ENCODE measurements at regions not wholly inside any gene's neighbourhood (a gene's known extent, or its start where the extent isn't known, plus 50 kb on each side); places are given as distances from the start of the nearest gene placed in this dataset.

- Histone ChIP-seq H3K27ac (ENCODE audit: low read depth) (no peak overlapping the region), H3K36me3 (ENCODE audit: insufficient read depth) (no peaks in the 10 kb centered on the region), H3K79me2 (replicated peaks; ENCODE audit: insufficient read depth) (no peaks in the 10 kb centered on the region), H3K4me2 (no peak overlapping the region), H2AFZ (no peak overlapping the region), H4K20me1 (replicated peaks; ENCODE audit: insufficient read depth) (no peaks in the 10 kb centered on the region), H3F3A (replicated peaks; ENCODE audit: low read depth) (peaks cover 14% of the 10 kb centered on the region), H3K4me1 (ENCODE audit: insufficient read depth) (peaks cover 28% of the 10 kb centered on the region), H3K9me2 (ENCODE audit: insufficient read depth) (no peaks in the 10 kb centered on the region), H3K4me3 (no peak overlapping the region), H3K27me3 (ENCODE audit: insufficient read depth) (peaks cover 1% of the 10 kb centered on the region; the same call in 1 of the 2 replicates)
- Mint-ChIP-seq H3K4me3 (no peak overlapping the region), H3K4me1 (peaks cover 17% of the 10 kb centered on the region), H3K36me3 (ENCODE audit: low read depth) (no peaks in the 10 kb centered on the region), H3K9me3 (peaks cover 7% of the 10 kb centered on the region; the same call in 2 of the 3 replicates), H3K27ac (no peak overlapping the region), H3K27me3 (ENCODE audit: insufficient read depth, low read depth, poor library complexity) (peaks cover 19% of the 10 kb centered on the region)
- DNase-seq (ENCODE audit: low spot score) (no peak), ATAC-seq (no peak)
- TF ChIP-seq ZNF114 (CRISPR knock-in tag; IDR thresholded peaks at IDR 0.05) (no peak), EZH2 (IDR thresholded peaks at IDR 0.05; ENCODE audit: low read depth, unreplicated experiment) (no peak), EZH2phosphoT487 (IDR thresholded peaks at IDR 0.05; ENCODE audit: unreplicated experiment) (no peak), POLR2AphosphoS5 (IDR thresholded peaks at IDR 0.05; ENCODE audit: low read depth) (no peak), JUNB (IDR thresholded peaks at IDR 0.05; ENCODE audit: unreplicated experiment) (no peak), ZNF462 (CRISPR knock-in tag; IDR thresholded peaks at IDR 0.05) (no peak), STAT1 (IDR thresholded peaks at IDR 0.05; ENCODE audit: unreplicated experiment) (no peak), REST (IDR thresholded peaks at IDR 0.05; ENCODE audit: unreplicated experiment) (no peak), CREB1 (CRISPR knock-in tag; IDR thresholded peaks at IDR 0.05; ENCODE audit: low read depth) (no peak), NANOG (IDR thresholded peaks at IDR 0.05; ENCODE audit: borderline replicate concordance) (no peak), ZNF331 (CRISPR knock-in tag; IDR thresholded peaks at IDR 0.05; ENCODE audit: low read depth) (no peak)
- TF ChIP-seq, protein P1, sequence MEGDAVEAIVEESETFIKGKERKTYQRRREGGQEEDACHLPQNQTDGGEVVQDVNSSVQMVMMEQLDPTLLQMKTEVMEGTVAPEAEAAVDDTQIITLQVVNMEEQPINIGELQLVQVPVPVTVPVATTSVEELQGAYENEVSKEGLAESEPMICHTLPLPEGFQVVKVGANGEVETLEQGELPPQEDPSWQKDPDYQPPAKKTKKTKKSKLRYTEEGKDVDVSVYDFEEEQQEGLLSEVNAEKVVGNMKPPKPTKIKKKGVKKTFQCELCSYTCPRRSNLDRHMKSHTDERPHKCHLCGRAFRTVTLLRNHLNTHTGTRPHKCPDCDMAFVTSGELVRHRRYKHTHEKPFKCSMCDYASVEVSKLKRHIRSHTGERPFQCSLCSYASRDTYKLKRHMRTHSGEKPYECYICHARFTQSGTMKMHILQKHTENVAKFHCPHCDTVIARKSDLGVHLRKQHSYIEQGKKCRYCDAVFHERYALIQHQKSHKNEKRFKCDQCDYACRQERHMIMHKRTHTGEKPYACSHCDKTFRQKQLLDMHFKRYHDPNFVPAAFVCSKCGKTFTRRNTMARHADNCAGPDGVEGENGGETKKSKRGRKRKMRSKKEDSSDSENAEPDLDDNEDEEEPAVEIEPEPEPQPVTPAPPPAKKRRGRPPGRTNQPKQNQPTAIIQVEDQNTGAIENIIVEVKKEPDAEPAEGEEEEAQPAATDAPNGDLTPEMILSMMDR (conservative IDR thresholded peaks at IDR 0.05; ENCODE audit: low read depth in 2 of 2), result no peak
- TF ChIP-seq, protein P2, sequence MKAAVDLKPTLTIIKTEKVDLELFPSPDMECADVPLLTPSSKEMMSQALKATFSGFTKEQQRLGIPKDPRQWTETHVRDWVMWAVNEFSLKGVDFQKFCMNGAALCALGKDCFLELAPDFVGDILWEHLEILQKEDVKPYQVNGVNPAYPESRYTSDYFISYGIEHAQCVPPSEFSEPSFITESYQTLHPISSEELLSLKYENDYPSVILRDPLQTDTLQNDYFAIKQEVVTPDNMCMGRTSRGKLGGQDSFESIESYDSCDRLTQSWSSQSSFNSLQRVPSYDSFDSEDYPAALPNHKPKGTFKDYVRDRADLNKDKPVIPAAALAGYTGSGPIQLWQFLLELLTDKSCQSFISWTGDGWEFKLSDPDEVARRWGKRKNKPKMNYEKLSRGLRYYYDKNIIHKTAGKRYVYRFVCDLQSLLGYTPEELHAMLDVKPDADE (IDR thresholded peaks at IDR 0.05), result no peak
Measured at GRCh38 chr20:36086767-36087166, 67.8 kb upstream of the EPB41L1 start.

Measured in GM23338 (cell line).